ENCODE measurements at regions not wholly inside any gene's neighbourhood (a gene's known extent, or its start where the extent isn't known, plus 50 kb on each side); places are given as distances from the start of the nearest gene placed in this dataset.
A peak's percentile ranks its signal among the peaks of the same experiment; 100 is the strongest.

DNA sequence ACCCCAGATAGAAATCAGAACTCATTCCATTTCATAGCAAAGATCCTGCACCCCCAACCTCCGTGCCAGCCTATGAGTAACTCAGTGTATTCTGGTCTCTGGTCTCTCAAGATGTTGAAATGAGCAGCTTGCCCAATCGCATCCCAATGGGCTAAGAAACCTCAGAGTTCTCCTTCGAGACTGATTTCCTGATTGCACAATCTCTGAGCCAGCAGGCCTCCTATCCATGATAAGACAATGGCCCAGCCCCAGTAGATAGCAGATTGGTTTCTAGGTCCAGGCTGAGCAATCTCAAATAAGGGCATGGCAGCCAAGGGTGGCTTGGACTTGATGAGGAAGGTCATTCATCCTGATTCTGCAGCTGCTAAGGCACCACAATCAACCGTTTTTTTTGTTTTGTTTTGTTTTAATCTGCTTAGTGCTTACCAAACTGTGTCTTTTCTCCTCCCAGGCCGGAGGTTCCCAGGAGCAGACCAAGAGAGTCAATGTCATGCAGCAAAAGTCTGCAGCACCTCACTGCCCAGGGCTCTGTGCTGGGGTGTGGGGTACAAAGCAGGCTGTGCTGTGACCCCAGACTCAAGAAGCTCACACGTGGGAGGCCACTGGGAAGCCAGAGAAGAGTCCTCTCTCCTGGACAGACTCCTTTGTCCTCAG lies 125.1 kb upstream of the NXT1 start:
- no peak for TF ChIP-seq POLR2A (IDR thresholded peaks at IDR 0.05)
- TF ChIP-seq, protein P1, sequence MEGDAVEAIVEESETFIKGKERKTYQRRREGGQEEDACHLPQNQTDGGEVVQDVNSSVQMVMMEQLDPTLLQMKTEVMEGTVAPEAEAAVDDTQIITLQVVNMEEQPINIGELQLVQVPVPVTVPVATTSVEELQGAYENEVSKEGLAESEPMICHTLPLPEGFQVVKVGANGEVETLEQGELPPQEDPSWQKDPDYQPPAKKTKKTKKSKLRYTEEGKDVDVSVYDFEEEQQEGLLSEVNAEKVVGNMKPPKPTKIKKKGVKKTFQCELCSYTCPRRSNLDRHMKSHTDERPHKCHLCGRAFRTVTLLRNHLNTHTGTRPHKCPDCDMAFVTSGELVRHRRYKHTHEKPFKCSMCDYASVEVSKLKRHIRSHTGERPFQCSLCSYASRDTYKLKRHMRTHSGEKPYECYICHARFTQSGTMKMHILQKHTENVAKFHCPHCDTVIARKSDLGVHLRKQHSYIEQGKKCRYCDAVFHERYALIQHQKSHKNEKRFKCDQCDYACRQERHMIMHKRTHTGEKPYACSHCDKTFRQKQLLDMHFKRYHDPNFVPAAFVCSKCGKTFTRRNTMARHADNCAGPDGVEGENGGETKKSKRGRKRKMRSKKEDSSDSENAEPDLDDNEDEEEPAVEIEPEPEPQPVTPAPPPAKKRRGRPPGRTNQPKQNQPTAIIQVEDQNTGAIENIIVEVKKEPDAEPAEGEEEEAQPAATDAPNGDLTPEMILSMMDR (IDR thresholded peaks at IDR 0.05) = no peak
- no peaks in the 10 kb centered on the region for H3K27me3 ChIP-seq
- DNase-seq (peak in 1 of 3 donors; percentile 42), ATAC-seq (peak; percentile 39 to 59 (median 49))
- H3K27ac ChIP-seq = no peak overlapping the region
- intact Hi-C loops (cut with DNase I) = no loop called here
- no peaks in the 10 kb centered on the region for H3K9me3 ChIP-seq
- no peaks in the 10 kb centered on the region for H3K36me3 ChIP-seq
- H3K4me3 ChIP-seq = no peak overlapping the region
- WGBS (ENCODE audit: insufficient coverage, low coverage, low lambda C conversion rate, missing lambda C conversion rate) = 30% methylated on average over 6 of the region's 6 CpGs
- no peaks in the 10 kb centered on the region for H3K4me1 ChIP-seq

DNA sequence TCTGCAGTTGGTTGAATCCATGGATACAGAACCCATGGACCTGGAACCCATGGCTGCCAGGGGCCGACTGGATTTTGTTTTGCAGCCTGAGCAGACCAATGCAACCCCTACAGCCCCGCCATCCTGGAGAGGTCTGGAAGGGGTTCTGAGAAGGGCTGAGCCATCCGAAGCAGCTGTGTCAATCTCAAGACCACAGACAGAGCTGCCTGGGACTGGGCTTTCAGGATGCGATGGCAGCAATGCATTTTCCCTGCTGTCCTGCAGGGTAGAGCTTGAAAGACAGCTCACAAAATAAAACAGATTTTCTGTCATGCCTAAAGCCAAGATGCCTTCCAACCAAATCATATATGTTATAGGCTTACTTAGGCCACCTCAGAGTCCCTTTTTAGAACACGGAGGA lies 125.8 kb upstream of the NXT1 start:
- ATAC-seq = no peak
- no peak overlapping the region for H3K4me3 ChIP-seq
- no peaks in the 10 kb centered on the region for H3K4me1 ChIP-seq
- intact Hi-C loops (cut with DNase I) = no loop called here
- 60% methylated on average over 5 of the region's 5 CpGs for WGBS (ENCODE audit: insufficient coverage, low coverage, low lambda C conversion rate, missing lambda C conversion rate)
- TF ChIP-seq, protein P1 (IDR thresholded peaks at IDR 0.05) = no peak
- no peak for TF ChIP-seq POLR2A (IDR thresholded peaks at IDR 0.05)
- H3K36me3 ChIP-seq = no peaks in the 10 kb centered on the region
- no peaks in the 10 kb centered on the region for H3K9me3 ChIP-seq
- H3K27me3 ChIP-seq = no peaks in the 10 kb centered on the region
- H3K27ac ChIP-seq = no peak overlapping the region
- no peak for DNase-seq

DNA sequence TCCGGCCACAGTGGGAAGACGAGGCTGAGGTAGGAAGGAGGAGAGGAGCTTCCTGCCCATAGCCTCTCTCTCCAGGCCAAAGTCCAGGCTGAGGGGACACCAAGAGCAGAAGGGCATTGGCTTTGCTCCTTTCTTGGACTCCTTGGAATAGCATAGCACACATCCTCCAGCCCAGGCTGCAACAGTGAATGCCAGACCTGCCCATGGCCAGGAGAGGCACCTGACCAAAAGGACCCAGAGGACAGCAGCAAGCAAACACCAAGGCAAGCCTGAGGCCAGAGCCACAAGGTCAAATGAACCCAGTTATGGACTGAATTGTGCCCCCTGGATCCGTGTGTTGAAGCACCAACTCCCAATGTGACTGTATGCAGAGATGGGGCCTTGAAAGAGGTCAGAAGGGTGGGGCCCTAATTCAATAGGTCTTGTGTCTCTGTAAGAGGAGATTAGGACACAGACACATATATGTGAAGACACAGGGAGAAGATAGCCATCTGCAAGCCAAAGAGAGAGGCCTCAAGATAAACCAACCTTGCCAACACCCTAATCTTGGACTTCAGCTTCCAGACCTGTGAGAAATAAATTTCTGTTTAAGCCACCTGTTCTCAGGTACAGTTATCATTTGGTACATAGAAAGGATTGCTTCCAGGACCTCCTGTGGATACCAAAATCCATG lies 126.5 kb upstream of the NXT1 start:
- intact Hi-C loops (cut with DNase I) = no loop called here
- ATAC-seq = no peak
- no peaks in the 10 kb centered on the region for H3K27me3 ChIP-seq
- WGBS (ENCODE audit: insufficient coverage, low coverage, low lambda C conversion rate, missing lambda C conversion rate) = 62% methylated on average over 3 of the region's 3 CpGs
- H3K4me3 ChIP-seq = no peak overlapping the region
- no peaks in the 10 kb centered on the region for H3K9me3 ChIP-seq
- TF ChIP-seq, protein P1 (IDR thresholded peaks at IDR 0.05) = no peak
- TF ChIP-seq POLR2A (IDR thresholded peaks at IDR 0.05) = no peak
- no peak overlapping the region for H3K27ac ChIP-seq
- H3K4me1 ChIP-seq = no peaks in the 10 kb centered on the region
- DNase-seq = no peak
- no peaks in the 10 kb centered on the region for H3K36me3 ChIP-seq

DNA sequence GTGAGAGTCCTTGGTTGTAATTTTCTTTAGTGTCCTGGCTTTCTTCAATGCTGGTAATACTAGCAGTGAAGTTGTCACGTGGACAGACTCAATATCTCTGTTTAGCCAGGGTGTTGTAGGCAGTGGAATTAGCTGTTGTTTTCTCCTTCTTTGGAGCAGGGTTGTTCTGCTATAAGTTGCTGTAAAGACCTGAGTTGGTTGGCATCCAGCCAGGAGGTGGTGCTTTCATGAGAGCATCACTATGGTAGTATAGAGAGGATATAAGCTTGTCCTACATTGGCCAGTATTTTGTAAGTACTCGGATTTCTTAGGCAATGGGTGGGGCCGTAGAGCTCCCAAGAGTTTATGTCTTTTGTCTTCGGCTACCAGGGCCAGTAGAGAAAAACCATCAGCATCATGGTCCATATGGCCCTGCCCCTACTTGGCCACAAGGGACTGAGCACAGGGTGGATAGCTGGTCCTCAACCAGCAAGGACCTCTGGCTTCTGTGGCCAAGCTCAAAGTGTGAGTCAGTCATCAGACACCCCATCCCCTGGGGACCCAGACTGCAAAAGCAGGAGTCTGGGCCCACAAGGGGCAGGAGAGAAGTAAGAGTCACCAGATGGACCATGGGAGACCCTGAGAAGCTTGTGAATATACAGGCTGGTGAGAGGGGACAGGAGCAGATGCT lies 127.9 kb upstream of the NXT1 start:
- DNase-seq (no peak), ATAC-seq (no peak)
- intact Hi-C loops (cut with DNase I) = no loop called here
- H3K9me3 ChIP-seq = no peaks in the 10 kb centered on the region
- no peaks in the 10 kb centered on the region for H3K27me3 ChIP-seq
- no peaks in the 10 kb centered on the region for H3K4me1 ChIP-seq
- TF ChIP-seq POLR2A (IDR thresholded peaks at IDR 0.05) = no peak
- TF ChIP-seq, protein P1 (IDR thresholded peaks at IDR 0.05) = no peak
- 37% methylated on average over 2 of the region's 4 CpGs for WGBS (ENCODE audit: insufficient coverage, low coverage, low lambda C conversion rate, missing lambda C conversion rate)
- H3K36me3 ChIP-seq = no peaks in the 10 kb centered on the region
- no peak overlapping the region for H3K4me3 ChIP-seq
- no peak overlapping the region for H3K27ac ChIP-seq

Measured in right lobe of liver (tissue), 6 donors.